Loucy (cell line): ENCODE measurements at regions not wholly inside any gene's neighbourhood (a gene's known extent, or its start where the extent isn't known, plus 50 kb on each side); places are given as distances from the start of the nearest gene placed in this dataset.

ENCODE experiments used
- CTCF ChIP-seq: fragments of 200-600 bp; sonication (generic); conservative IDR thresholded peaks from 2 replicates; pipeline ENCODE4 v1.5.1; 2014; ENCODE audit warnings: mild to moderate bottlenecking, antibody characterized with exemption, low read length
- EZH2phosphoT487 ChIP-seq: fragments of 200-600 bp; IDR thresholded peaks from 2 replicates; pipeline ENCODE4 v1.6.1; 2018; ENCODE audit warnings: antibody characterized with exemption, mild to moderate bottlenecking, moderate library complexity, borderline replicate concordance

- TF ChIP-seq CTCF, result no peak
- TF ChIP-seq EZH2phosphoT487, result no peak
Observed at GRCh38 chr2:59947917-59948541, 605.4 kb downstream of the BCL11A start.
